COLO668 (cell line): ENCODE measurements at regions not wholly inside any gene's neighbourhood (a gene's known extent, or its start where the extent isn't known, plus 50 kb on each side); places are given as distances from the start of the nearest gene placed in this dataset.

ENCODE experiments used
- DNase-seq: peaks from one replicate; lab custom pipeline; 2025; ENCODE audit not compliant: unreplicated experiment; lab: John Stamatoyannopoulos, UW

- DNase-seq: no peak
Observed at GRCh38 chr5:146940295-146940694, 61.7 kb upstream of the PPP2R2B start.

DNA sequence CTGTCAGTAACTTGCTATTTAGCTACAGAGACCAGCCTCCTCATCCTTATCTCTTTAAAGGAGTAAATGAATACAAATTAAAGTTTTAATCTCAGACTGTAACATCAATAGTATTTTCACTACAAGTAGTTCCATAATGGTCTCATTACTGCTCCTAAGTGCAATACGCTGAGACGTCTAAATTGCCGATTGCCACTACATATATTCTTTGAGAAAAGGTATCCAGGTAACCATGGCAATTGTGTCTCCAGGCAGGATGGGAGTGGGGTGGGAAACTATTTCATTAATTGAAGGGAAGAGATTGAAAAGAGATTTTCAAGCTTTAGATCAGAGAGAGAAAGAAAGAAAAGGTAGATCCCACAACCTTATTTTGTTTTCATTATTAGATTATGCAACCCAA lies 65.5 kb upstream of the PPP2R2B start:
- no peak for DNase-seq

DNA sequence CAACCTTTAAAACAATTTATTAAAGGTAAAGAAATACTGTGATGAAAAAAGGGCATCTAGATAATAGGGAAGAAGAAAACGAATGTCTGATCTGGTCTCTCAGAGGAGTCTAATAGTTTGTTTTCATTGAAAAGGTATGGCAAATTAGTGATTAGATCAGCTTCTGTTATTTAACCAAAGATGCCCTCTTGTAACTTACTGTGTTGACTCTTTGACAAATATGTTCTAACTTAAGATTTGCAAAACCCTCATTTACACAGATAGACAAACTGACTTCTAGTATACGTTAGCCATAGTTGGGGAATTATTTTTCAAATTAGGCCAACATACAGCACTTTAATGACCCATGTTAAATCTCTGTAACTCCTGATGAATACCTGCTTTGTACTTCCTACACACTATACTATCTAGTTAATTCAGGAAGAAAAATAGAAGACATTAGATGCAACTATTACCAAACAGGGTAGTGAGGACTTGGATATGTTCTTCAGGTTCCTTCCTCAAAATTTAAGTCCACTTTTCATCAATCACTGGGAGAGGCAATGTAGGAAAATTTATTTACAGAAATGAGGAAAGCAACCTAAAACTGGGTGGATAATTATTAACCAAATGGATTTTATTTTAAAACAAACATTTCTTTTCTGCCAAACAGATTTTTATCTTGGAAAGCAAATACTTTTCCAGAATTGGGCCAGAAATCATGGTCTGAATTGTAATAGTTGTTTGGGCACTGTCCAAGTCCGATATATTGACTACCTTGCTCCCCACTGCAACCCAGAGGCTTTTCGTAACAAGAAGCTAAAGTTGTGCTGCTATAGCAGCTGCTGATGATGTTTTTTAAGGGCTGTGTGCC lies 66.4 kb upstream of the PPP2R2B start:
- DNase-seq: no peak

GRCh38 chr5:146945617-146946084 lies 67.1 kb upstream of the PPP2R2B start:
- no peak for DNase-seq

GRCh38 chr5:146947181-146947941 lies 68.8 kb upstream of the PPP2R2B start:
- peak; percentile 10 for DNase-seq

DNA sequence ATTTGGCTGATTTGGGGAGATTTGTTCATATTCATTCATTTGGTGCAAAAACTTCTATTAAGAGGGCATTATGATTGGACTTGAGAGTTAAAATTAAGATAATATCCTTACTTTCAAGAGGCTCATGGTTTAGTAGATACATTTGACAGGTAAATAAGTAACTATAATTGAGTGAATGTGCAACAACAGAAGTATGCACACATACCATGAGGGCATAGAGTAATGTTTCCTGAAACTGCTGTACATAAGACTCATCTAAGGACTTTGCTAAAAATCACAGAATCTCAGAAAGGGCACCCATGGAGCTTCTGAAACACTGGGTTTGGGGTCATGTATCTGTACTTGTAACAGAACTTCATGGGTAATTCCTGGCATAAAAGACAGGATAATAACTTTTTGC lies 70.1 kb upstream of the PPP2R2B start:
- DNase-seq: no peak

DNA sequence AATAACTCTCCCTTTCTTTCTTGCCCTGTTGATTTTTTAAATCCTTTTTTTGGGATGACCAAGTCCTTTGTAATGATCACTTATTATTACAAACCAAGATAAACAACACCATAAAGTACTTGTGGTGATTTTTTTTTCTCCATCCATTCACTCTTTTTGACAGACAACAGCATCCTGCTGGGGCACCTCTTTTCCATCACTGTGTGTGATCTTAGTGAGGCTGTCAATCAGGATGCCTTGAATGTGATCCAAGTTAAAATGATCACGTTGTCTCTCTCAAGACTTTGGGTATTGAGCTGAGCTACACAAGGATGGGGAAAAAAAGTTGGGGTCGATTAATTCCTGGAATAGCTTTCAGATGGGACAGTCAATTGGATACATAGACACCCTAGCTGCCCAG lies 73.6 kb upstream of the PPP2R2B start:
- no peak for DNase-seq

DNA sequence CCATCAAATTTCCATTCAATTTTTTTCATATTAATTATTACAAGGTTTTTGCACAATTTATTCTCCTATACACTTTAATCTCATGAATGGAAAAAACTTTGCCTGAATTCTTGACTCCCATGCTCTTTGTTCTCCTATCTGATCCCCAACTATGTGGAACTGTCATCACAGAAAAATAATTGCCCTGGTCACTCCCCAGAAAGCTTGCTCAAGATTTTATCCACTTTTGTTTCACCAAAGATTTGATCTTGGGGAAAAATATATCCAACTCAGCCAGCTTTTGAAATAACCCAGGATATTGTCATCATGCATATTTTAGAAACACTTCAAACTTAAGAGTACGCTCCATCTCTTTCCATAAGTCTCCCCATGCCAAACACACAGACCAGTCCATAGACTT lies 77.7 kb upstream of the PPP2R2B start:
- no peak for DNase-seq

- DNase-seq: no peak
Observed at GRCh38 chr5:146959360-146959759, 80.8 kb upstream of the PPP2R2B start.

DNA sequence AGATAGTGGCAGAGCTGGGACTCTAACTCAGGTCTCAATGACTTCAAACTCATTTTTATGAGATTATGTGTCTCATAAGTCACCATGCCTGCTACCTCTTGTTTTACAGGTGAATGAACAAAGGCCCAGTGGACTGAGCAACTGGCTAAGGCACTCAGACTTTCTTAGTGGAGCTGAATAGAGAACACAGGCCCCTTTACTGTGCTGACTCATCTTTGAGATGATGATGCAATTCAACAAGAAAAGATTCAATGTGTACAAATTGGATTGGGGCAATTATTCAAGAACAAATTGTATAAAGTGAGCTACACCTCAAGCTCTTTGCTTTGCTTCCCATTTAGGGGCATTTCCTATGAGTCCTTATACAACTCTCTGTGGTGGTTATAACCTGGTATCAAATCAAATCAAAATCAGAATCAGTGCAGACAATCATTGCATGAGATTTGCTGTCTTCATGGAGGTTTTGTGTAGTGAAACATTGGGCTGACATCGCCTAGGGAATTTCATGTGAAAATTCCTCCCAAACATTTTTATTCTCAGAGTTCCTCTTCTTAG lies 84.3 kb upstream of the PPP2R2B start:
- DNase-seq: no peak

DNA sequence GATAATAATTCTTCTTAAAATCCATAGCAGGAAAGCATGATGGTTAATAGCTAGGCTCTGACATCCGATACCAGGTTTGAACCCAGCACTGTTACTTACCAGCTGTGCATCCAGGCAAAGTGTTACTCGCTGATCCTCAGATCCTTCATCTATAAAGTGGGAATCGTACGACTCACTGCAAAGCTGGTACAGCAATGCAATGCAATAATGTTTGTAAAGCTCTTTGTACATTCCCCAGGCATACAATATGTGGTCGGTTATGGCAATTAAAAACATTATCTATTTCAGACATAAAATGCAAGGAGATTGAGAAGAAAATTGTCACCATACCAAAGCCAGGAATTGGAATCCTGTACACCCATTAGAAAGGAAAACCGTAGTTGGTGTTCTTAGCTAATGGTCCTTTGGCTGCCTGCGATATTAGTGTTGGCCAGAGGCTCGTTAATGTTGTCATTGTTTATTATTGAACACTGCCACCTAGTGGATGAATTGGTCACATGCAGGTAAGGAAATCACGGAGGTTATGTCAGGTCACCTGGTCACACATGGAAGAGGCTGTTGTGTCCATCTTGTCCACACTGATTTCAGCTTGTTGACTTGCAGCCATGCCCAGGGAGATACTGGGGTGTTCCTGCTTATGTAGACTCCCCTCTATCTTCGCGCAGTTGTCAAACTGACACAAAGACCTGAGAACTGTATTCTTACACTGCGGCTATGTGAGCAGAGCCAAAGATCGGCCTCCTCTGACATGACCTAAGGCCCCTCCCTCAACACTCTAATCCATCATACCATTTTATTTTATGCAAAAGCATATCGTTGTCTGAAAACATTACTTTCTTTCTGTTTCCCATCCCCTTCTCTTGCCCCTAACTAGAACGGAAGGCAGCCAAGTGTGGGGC lies 87.5 kb upstream of the PPP2R2B start:
- DNase-seq: peak; percentile 51

- no peak for DNase-seq
Observed at GRCh38 chr5:146967646-146968045, 89.1 kb upstream of the PPP2R2B start.

- DNase-seq: no peak
Observed at GRCh38 chr5:146971401-146971800, 92.8 kb upstream of the PPP2R2B start.

DNA sequence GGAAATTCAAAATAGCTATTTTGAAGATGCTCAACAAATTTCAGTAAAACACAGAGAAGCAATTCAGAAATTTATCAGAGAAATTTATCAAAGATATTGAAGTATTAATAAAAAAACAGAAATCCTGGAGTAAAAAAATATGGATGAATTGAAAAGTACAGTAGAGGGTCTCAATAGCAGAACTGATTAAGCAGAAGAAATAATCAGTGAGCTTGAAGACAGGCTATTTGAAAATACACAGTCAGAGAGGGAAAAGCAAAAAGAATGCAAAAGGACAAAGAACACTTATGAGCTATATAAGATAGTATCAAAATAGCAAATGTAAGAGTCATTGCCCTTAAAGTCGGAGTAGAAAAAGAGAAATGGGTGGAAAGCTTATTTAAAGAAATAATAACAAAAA lies 107.9 kb upstream of the PPP2R2B start:
- DNase-seq: no peak

DNA sequence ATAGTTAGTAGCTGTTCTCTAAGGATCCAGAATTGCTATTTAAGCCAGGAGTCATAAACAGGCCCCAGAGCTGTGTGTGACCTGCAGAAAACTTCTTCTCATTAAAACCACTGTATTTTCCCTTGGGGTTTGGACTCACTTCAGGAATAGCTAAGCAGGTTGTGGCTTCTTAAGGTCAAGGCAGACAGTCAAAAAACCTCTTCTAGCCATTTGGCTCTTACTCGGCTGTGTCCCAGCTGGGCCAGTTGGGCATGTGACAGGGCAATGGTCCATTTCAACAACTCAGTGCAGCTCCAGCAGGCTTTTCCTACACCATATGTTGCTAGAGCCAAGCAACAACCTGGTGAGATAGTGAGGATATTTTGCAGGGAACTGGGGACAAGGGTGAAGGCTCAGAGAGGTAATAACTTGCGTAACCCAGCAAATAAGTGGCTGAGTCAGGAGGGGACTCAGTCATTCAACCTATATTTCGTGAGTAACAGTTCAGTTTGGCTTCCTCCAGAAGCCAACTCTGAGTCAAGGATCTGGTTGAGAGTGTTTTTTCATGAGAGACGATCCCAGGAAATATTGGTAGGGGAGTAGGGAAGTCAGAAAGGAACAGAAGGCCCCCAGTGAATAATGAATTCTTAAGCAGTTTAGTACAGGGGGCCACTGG lies 115.4 kb upstream of the PPP2R2B start:
- no peak for DNase-seq

- no peak for DNase-seq
Observed at GRCh38 chr5:146995878-146996277, 117.3 kb upstream of the PPP2R2B start.

DNA sequence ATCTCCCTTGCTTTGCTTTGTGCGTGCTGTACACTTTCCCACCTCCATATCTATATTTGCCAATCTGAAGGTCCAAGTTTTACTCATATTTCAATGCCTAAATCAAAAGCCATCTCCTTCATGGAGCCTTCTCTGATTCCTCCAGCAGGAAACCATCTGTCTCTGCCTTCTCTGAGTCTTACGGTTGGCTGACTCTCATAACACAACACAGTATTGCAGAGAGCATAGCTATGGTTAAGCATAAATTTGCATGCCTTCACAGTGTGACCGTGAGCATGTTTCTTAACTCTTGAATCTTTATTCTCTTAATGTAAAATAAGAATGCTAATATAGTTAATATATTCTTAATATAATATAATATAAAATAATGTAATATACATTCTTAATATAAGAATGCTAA lies 136.8 kb upstream of the PPP2R2B start:
- no peak for DNase-seq

- no peak for DNase-seq
Observed at GRCh38 chr5:147017191-147017590, 138.6 kb upstream of the PPP2R2B start.

DNA sequence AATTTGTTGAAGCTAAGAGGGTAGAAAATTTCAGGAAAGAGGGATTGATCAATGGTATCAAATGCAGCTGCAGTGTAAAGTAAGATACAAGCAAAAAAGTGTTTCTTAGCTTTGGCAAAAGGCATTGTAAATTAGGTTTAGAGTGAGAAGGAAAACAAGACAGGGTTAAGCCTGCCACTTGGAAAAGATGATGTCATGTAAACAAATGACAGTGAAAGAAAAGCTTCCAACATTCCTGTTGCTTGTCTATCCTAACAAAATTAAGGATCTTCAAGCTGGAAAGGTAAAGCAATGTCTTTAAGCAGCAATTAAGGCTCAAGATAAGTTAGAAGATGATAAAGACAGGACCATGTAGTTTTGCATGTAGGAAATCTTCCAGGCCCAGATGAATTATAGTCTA lies 139.1 kb upstream of the PPP2R2B start:
- no peak for DNase-seq

DNA sequence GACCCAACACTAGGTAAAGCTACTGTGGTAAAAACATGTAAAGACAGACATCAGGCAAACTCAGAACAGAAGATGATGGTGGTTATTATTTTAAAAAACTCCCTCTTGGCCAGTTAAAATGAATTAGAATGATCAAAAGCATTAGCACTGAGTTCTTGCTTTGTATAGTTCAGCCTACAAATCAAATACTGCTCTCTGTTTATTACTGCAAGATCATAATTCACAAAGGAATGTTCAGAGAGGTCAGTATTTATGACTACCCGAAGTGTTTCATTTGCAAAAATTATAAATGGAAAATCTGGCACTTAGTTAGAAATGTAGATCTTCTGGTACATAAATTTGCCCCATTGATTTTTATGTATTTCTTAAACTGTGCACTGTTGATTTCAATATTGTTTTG lies 140.3 kb upstream of the PPP2R2B start:
- no peak for DNase-seq
